ENCODE measurements at regions not wholly inside any gene's neighbourhood (a gene's known extent, or its start where the extent isn't known, plus 50 kb on each side); places are given as distances from the start of the nearest gene placed in this dataset.

GRCh38 chr7:81515009-81515408 lies 254.8 kb downstream of the HGF start:
- TF ChIP-seq CTCF (IDR thresholded peaks at IDR 0.05) (no peak), POLR2A (IDR thresholded peaks at IDR 0.05) (no peak), EP300 (IDR thresholded peaks at IDR 0.05) (no peak)

Data from ovary (tissue), 3 donors.